Parathyroid adenoma (tissue), 2 donors: ENCODE measurements at regions not wholly inside any gene's neighbourhood (a gene's known extent, or its start where the extent isn't known, plus 50 kb on each side); places are given as distances from the start of the nearest gene placed in this dataset.

Experiments
- H2AFZ ChIP-seq: fragments of 300-600 bp; sonication (generic); one replicate; pipeline ENCODE4 v1.7.0; 2017; ENCODE audit warnings: antibody characterized with exemption, mild to moderate bottlenecking
- H3K27ac ChIP-seq: fragments of 300-600 bp; sonication (generic); one replicate; pipeline ENCODE4 v1.7.0; 2017
- H3K27me3 ChIP-seq: fragments of 300-600 bp; sonication (generic); one replicate; pipeline ENCODE4 v1.7.0; 2017; ENCODE audit warnings: low read length; ENCODE audit not compliant: control insufficient read depth, insufficient read depth
- H3K36me3 ChIP-seq: fragments of 300-600 bp; sonication (generic); one replicate; pipeline ENCODE4 v1.7.0; 2017; ENCODE audit warnings: low read length; ENCODE audit not compliant: control insufficient read depth, insufficient read depth
- H3K4me1 ChIP-seq: fragments of 300-600 bp; sonication (generic); one replicate; pipeline ENCODE4 v1.7.0; 2017; ENCODE audit warnings: control low read depth
- H3K4me2 ChIP-seq: fragments of 300-600 bp; sonication (generic); one replicate; pipeline ENCODE4 v1.7.0; 2017; ENCODE audit warnings: low read length
- H3K4me3 ChIP-seq: fragments of 300-600 bp; sonication (generic); one replicate; pipeline ENCODE4 v1.7.0; 2017; ENCODE audit warnings: low read depth, low read length
- H3K79me2 ChIP-seq: fragments of 300-600 bp; sonication (generic); one replicate; pipeline ENCODE4 v1.7.0; 2017; ENCODE audit warnings: control low read depth
- H3K9ac ChIP-seq: fragments of 300-600 bp; sonication (generic); one replicate; pipeline ENCODE4 v1.7.0; 2017; ENCODE audit warnings: mild to moderate bottlenecking
- H3K9me3 ChIP-seq: fragments of 300-600 bp; sonication (generic); one replicate; pipeline ENCODE4 v1.7.0; 2017; ENCODE audit warnings: low read length; ENCODE audit not compliant: control insufficient read depth
- TF ChIP-seq, protein P1 (sequence below): fragments of 300-600 bp; sonication (generic); IDR thresholded peaks from one replicate; pipeline ENCODE4 v1.7.0; 2017; ENCODE audit warnings: antibody characterized with exemption, mild to moderate bottlenecking
- donor health status: primary hyperparathyroidism.

DNA sequence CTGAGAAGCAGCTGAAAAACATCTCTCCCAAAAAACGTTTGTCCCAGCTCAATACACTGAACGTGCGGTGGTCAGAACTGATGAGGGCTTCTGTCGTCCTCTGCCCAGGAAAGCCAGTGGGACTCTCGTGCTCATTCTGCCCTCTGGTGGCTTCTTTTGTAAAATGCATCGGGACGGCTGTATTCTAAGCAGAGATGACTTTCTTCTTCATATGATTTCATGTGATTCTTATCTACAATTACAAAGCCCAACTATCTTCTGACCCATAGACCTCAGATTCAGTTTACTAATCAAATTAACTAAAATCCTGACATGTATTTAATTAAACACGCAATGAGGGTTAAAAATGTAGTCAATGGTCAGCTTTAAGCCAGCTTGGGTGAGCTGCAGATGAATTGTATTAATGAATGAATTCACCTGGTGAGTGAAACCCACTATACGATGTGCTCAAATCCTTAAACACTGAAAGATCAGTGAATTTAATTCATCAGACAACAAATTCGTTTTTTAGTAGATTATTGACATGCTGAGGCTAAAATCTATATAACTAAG, 117.6 kb upstream of the FAM204A start:
- TF ChIP-seq, protein P1, sequence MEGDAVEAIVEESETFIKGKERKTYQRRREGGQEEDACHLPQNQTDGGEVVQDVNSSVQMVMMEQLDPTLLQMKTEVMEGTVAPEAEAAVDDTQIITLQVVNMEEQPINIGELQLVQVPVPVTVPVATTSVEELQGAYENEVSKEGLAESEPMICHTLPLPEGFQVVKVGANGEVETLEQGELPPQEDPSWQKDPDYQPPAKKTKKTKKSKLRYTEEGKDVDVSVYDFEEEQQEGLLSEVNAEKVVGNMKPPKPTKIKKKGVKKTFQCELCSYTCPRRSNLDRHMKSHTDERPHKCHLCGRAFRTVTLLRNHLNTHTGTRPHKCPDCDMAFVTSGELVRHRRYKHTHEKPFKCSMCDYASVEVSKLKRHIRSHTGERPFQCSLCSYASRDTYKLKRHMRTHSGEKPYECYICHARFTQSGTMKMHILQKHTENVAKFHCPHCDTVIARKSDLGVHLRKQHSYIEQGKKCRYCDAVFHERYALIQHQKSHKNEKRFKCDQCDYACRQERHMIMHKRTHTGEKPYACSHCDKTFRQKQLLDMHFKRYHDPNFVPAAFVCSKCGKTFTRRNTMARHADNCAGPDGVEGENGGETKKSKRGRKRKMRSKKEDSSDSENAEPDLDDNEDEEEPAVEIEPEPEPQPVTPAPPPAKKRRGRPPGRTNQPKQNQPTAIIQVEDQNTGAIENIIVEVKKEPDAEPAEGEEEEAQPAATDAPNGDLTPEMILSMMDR = peak; percentile 65
- H3K27me3 ChIP-seq = no peaks in the 10 kb centered on the region
- no peaks in the 10 kb centered on the region for H3K79me2 ChIP-seq
- no peak overlapping the region for H3K9ac ChIP-seq
- H3K4me1 ChIP-seq = no peaks in the 10 kb centered on the region
- no peak overlapping the region for H3K4me2 ChIP-seq
- no peak overlapping the region for H2AFZ ChIP-seq
- no peak overlapping the region for H3K27ac ChIP-seq
- no peak overlapping the region for H3K4me3 ChIP-seq
- no peaks in the 10 kb centered on the region for H3K36me3 ChIP-seq
- no peaks in the 10 kb centered on the region for H3K9me3 ChIP-seq

- H3K27me3 ChIP-seq = no peaks in the 10 kb centered on the region
- no peak overlapping the region for H3K4me2 ChIP-seq
- no peak overlapping the region for H3K4me3 ChIP-seq
- H3K4me1 ChIP-seq = no peaks in the 10 kb centered on the region
- no peak overlapping the region for H2AFZ ChIP-seq
- no peaks in the 10 kb centered on the region for H3K79me2 ChIP-seq
- TF ChIP-seq, protein P1 = no peak
- H3K9ac ChIP-seq = no peak overlapping the region
- no peak overlapping the region for H3K27ac ChIP-seq
- H3K9me3 ChIP-seq = no peaks in the 10 kb centered on the region
- H3K36me3 ChIP-seq = no peaks in the 10 kb centered on the region
These were observed 117.0 kb upstream of the FAM204A start for GRCh38 chr10:118458957-118459641.

DNA sequence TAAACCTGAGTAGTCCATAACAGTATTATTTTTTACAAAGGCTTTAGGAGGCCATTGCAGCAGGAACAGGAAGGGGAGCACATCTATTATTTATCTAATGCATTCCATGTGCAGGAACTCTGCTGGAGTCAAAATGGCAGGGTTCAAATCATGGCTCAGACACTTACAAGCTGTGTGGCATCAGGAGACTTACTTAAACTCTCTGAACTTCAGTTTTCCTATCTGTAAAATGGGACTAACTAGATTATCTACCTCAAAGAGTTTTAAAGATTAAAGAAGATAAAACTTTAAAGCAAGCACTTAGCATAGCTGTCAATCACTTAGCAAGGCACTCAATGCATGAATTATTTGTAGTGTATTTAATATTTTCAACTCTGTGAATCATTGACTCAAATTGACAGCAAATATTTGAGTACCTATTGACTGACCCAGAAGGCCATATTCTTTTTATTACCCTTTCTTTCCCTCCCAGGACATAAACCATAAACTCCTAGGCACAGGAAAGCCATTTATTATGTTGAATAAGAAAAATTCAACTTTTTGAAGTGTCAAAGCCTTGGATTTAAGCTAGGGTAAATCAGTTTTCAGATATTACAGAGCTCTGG, 115.8 kb upstream of the FAM204A start:
- no peaks in the 10 kb centered on the region for H3K79me2 ChIP-seq
- no peak overlapping the region for H3K4me2 ChIP-seq
- no peak overlapping the region for H3K27ac ChIP-seq
- no peaks in the 10 kb centered on the region for H3K4me1 ChIP-seq
- TF ChIP-seq, protein P1 = no peak
- H3K36me3 ChIP-seq = no peaks in the 10 kb centered on the region
- H3K9me3 ChIP-seq = no peaks in the 10 kb centered on the region
- no peak overlapping the region for H3K4me3 ChIP-seq
- H3K27me3 ChIP-seq = no peaks in the 10 kb centered on the region
- no peak overlapping the region for H3K9ac ChIP-seq
- no peak overlapping the region for H2AFZ ChIP-seq

DNA sequence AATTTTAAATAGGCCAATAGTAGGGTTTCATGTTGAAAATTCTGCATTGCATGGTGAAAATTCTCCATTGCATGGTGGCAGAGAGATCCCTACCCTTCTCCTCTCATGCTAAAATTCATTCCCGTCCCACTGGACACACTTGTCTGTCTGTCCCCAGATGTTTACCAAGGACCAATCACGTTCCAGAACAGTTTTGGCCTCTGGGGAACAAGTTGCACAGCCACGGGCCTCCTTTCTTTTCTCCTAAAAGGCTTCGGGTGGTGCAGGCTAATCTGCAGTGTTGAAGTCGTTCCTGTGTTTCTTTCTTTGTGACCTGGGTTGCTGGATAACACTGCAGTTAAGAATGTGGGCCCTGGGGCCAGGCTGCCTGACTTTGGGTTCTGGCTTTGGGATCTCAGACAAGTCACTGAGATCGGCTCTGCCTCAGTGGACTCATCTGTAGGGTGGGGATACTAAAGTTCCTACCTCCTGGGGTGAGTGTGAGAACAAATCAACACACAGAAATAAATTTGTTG, 113.1 kb upstream of the FAM204A start:
- H3K4me1 ChIP-seq = no peaks in the 10 kb centered on the region
- H3K27me3 ChIP-seq = no peaks in the 10 kb centered on the region
- H2AFZ ChIP-seq = no peak overlapping the region
- H3K36me3 ChIP-seq = no peaks in the 10 kb centered on the region
- H3K79me2 ChIP-seq = no peaks in the 10 kb centered on the region
- no peak overlapping the region for H3K4me2 ChIP-seq
- no peak overlapping the region for H3K27ac ChIP-seq
- TF ChIP-seq, protein P1 = no peak
- H3K9me3 ChIP-seq = no peaks in the 10 kb centered on the region
- no peak overlapping the region for H3K9ac ChIP-seq
- H3K4me3 ChIP-seq = no peak overlapping the region
